ENCODE measurements at regions not wholly inside any gene's neighbourhood (a gene's known extent, or its start where the extent isn't known, plus 50 kb on each side); places are given as distances from the start of the nearest gene placed in this dataset.

- Histone ChIP-seq H3K79me2 (no peaks in the 10 kb centered on the region), H3K27me3 (no peaks in the 10 kb centered on the region), H3K36me3 (replicated peaks; ENCODE audit: insufficient read depth, low read depth) (no peaks in the 10 kb centered on the region), H4K20me1 (ENCODE audit: insufficient read depth, poor library complexity, severe bottlenecking) (no peaks in the 10 kb centered on the region), H3K4me3 (no peak overlapping the region), H3K4me1 (ENCODE audit: insufficient read depth) (no peaks in the 10 kb centered on the region), H2AFZ (no peak overlapping the region), H3K27ac (no peak overlapping the region), H3K9me2 (replicated peaks; ENCODE audit: insufficient read depth) (no peaks in the 10 kb centered on the region), H3K9me3 (ENCODE audit: low read depth) (no peaks in the 10 kb centered on the region), H3K4me2 (no peak overlapping the region)
- TF ChIP-seq EZH2phosphoT487 (IDR thresholded peaks at IDR 0.05; ENCODE audit: low read depth, severe bottlenecking, unreplicated experiment) (no peak), EZH2 (IDR thresholded peaks at IDR 0.05; ENCODE audit: borderline replicate concordance) (no peak), CTCF (IDR thresholded peaks at IDR 0.05; ENCODE audit: poor library complexity) (no peak)
- no peak for DNase-seq (ENCODE audit: low spot score)
- WGBS (ENCODE audit: low lambda C conversion rate, missing lambda C conversion rate), result 40% methylated on average over 7 of the region's 8 CpGs
Measured at GRCh38 chr6:94350833-94351232, 931.5 kb upstream of the EPHA7 start.

GRCh38 chr6:94349227-94349626 lies 929.9 kb upstream of the EPHA7 start:
- no peak overlapping the region for H2AFZ ChIP-seq
- no peaks in the 10 kb centered on the region for H4K20me1 ChIP-seq (ENCODE audit: insufficient read depth, poor library complexity, severe bottlenecking)
- DNase-seq (ENCODE audit: low spot score), result no peak
- no peaks in the 10 kb centered on the region for H3K9me2 ChIP-seq (replicated peaks; ENCODE audit: insufficient read depth)
- no peak overlapping the region for H3K4me2 ChIP-seq
- H3K9me3 ChIP-seq (ENCODE audit: low read depth), result no peaks in the 10 kb centered on the region
- TF ChIP-seq EZH2 (IDR thresholded peaks at IDR 0.05; ENCODE audit: borderline replicate concordance) (no peak), EZH2phosphoT487 (IDR thresholded peaks at IDR 0.05; ENCODE audit: low read depth, severe bottlenecking, unreplicated experiment) (no peak), CTCF (IDR thresholded peaks at IDR 0.05; ENCODE audit: poor library complexity) (no peak)
- no peaks in the 10 kb centered on the region for H3K27me3 ChIP-seq
- H3K36me3 ChIP-seq (replicated peaks; ENCODE audit: insufficient read depth, low read depth), result no peaks in the 10 kb centered on the region
- H3K79me2 ChIP-seq, result no peaks in the 10 kb centered on the region
- H3K4me1 ChIP-seq (ENCODE audit: insufficient read depth), result no peaks in the 10 kb centered on the region
- H3K4me3 ChIP-seq, result no peak overlapping the region
- no peak overlapping the region for H3K27ac ChIP-seq
- WGBS (ENCODE audit: low lambda C conversion rate, missing lambda C conversion rate), result 68% methylated on average over 1 of the region's 1 CpG

GRCh38 chr6:94344866-94345265 lies 925.5 kb upstream of the EPHA7 start:
- Histone ChIP-seq H3K27me3 (no peaks in the 10 kb centered on the region), H3K9me2 (replicated peaks; ENCODE audit: insufficient read depth) (no peaks in the 10 kb centered on the region), H2AFZ (no peak overlapping the region), H3K36me3 (replicated peaks; ENCODE audit: insufficient read depth, low read depth) (no peaks in the 10 kb centered on the region), H3K27ac (no peak overlapping the region), H3K9me3 (ENCODE audit: low read depth) (no peaks in the 10 kb centered on the region), H3K4me1 (ENCODE audit: insufficient read depth) (no peaks in the 10 kb centered on the region), H4K20me1 (ENCODE audit: insufficient read depth, poor library complexity, severe bottlenecking) (no peaks in the 10 kb centered on the region), H3K4me3 (no peak overlapping the region), H3K4me2 (no peak overlapping the region), H3K79me2 (no peaks in the 10 kb centered on the region)
- no peak for DNase-seq (ENCODE audit: low spot score)
- TF ChIP-seq EZH2phosphoT487 (IDR thresholded peaks at IDR 0.05; ENCODE audit: low read depth, severe bottlenecking, unreplicated experiment) (no peak), CTCF (IDR thresholded peaks at IDR 0.05; ENCODE audit: poor library complexity) (no peak), EZH2 (IDR thresholded peaks at IDR 0.05; ENCODE audit: borderline replicate concordance) (no peak)
- WGBS (ENCODE audit: low lambda C conversion rate, missing lambda C conversion rate), result 96% methylated on average over 1 of the region's 1 CpG

DNA sequence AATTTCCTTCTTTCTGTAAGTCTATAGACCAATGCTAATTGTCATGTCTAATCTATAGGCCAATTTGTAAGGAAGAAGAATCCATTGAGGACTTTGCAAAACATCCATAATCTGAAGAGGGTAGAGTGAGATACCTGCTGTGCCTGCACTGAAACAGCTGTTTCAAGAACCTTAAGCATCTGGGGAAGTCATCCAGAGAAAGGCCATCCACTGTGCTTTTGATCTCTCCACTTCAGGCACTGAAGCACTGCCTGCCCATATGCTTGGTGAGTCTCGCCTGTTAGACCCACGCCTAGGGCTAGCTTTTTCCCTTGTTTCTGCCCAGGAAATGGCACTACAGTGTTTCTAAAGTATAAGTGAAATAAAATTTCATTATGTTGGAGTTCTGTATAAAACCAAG lies 921.8 kb upstream of the EPHA7 start:
- Histone ChIP-seq H3K4me3 (no peak overlapping the region), H3K27ac (no peak overlapping the region)

More for the DNA sequence above, 921.8 kb upstream of the EPHA7 start:
- Histone ChIP-seq H4K20me1 (ENCODE audit: insufficient read depth, poor library complexity, severe bottlenecking) (no peaks in the 10 kb centered on the region), H3K9me2 (replicated peaks; ENCODE audit: insufficient read depth) (no peaks in the 10 kb centered on the region), H2AFZ (no peak overlapping the region), H3K4me2 (no peak overlapping the region), H3K27me3 (no peaks in the 10 kb centered on the region), H3K9me3 (ENCODE audit: low read depth) (no peaks in the 10 kb centered on the region), H3K79me2 (no peaks in the 10 kb centered on the region), H3K36me3 (replicated peaks; ENCODE audit: insufficient read depth, low read depth) (no peaks in the 10 kb centered on the region), H3K4me1 (ENCODE audit: insufficient read depth) (no peaks in the 10 kb centered on the region)
- no peak for DNase-seq (ENCODE audit: low spot score)
- TF ChIP-seq EZH2 (IDR thresholded peaks at IDR 0.05; ENCODE audit: borderline replicate concordance) (no peak), CTCF (IDR thresholded peaks at IDR 0.05; ENCODE audit: poor library complexity) (no peak), EZH2phosphoT487 (IDR thresholded peaks at IDR 0.05; ENCODE audit: low read depth, severe bottlenecking, unreplicated experiment) (no peak)
- WGBS (ENCODE audit: low lambda C conversion rate, missing lambda C conversion rate), result 80% methylated on average over 2 of the region's 2 CpGs
